GM12874 (cell line): ENCODE measurements at regions not wholly inside any gene's neighbourhood (a gene's known extent, or its start where the extent isn't known, plus 50 kb on each side); places are given as distances from the start of the nearest gene placed in this dataset.

Experiments
- TF ChIP-seq, protein P1 (sequence below): IDR thresholded peaks from 2 replicates; pipeline ENCODE4 v1.5.1; 2011; ENCODE audit warnings: low read depth, mild to moderate bottlenecking, control low read depth, low read length, moderate library complexity; ENCODE audit not compliant: insufficient read depth

DNA sequence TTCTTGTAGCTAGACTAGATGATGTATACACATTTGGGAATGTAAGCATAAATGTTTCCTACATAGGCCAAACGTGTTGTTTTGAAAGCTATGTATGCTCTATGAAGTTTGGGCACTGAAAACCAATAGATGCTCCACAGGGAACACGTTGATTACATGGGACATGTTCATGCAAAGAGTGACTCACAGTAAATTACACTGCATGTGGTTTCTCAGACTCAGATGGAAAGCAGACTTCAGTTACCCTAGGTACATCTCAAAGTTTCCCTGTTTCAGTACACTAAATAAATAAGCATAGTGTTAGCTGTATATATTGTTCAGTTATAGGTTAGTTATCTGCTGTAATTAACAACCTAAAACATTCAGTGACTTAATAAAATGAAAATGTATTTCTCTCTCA lies 301.9 kb upstream of the RUNX1 start:
- TF ChIP-seq, protein P1, sequence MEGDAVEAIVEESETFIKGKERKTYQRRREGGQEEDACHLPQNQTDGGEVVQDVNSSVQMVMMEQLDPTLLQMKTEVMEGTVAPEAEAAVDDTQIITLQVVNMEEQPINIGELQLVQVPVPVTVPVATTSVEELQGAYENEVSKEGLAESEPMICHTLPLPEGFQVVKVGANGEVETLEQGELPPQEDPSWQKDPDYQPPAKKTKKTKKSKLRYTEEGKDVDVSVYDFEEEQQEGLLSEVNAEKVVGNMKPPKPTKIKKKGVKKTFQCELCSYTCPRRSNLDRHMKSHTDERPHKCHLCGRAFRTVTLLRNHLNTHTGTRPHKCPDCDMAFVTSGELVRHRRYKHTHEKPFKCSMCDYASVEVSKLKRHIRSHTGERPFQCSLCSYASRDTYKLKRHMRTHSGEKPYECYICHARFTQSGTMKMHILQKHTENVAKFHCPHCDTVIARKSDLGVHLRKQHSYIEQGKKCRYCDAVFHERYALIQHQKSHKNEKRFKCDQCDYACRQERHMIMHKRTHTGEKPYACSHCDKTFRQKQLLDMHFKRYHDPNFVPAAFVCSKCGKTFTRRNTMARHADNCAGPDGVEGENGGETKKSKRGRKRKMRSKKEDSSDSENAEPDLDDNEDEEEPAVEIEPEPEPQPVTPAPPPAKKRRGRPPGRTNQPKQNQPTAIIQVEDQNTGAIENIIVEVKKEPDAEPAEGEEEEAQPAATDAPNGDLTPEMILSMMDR, result no peak

DNA sequence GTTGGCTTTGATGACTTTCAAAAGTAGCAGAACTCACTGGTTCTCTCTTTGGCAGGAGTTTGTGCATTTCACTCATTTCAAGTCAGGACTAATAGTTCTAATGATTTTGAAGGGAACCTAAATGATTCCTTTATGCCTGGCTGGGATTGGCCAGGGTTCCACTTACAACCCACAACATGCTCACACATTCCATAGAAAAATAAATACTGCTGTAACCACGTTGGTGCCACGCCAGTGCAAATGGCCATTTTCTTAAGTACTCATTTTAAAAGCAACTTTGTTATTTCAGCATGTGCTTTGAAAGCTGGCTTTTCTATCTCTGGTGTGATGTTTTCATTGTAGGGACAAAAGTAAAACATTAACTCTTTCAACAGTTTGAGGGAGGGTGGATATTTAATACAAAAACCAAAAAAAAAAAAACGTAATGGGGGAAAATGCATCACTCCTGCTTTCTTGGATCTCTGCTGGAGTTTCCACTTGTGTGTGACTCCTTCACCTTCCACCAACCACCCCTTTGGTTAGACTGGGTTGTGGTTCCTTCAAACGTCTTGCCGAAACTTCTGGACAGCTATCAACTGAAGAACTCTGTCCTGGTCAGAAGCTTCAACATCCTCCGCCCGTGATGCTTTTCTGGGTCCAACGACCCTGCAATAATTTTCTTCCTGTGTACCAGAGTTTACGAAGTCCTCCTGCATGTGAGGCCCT lies 300.4 kb upstream of the RUNX1 start:
- TF ChIP-seq, protein P1, result no peak

DNA sequence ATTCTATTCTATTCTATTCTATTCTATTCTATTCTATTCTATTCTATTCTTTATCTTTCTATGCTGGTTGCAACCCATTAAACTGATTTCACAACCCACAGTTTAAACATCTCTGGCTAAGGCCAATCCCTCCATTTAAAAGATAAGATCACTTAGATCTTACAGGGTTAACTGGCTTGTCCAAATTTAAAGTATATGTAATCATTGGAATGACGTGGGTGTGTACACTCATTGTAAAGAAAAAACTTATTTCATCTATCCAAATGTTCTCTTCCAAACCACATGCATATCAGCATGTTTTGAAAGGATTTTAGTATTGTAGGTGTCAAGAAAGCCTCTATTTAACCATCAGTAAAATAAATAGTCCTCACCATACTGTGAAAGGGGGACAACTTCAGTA lies 299.6 kb upstream of the RUNX1 start:
- TF ChIP-seq, protein P1, result no peak

DNA sequence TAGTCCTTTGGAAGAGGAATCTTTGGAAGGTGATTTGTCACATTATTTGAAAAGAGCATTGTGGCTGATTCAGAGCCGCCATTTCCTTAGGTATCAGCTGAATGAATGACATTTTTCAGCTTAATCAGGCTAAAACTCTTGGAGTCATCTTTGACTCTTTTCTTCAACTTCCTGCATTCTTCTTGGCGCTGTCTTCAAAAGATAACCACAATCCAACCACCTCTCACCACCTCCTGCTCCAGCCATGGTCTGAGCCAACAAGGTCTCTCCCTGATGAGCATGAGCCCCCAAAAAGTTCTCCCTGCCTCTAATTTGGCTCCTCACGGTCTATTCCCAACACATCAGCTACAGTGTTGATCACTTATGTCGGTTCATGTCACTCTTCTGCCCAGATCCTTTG lies 297.6 kb upstream of the RUNX1 start:
- TF ChIP-seq, protein P1, result no peak

DNA sequence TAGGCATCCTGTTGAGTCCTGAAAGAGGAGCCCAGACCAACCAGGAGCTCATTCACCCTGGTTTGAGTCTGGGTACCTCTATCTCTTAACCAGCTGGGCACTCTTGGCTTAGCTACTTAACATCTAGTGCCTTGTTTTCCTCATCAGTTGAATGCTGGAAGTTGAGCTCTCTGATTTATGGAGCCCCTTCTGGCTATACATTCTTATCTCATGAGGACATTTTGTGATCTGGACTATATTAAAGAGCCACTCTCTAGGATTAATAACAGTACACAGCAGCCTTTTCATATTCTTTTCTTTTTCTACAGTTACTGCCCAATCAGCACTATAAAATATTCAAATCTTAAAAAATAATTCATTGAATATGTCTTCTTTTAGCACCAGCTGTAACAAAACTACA lies 296.9 kb upstream of the RUNX1 start:
- TF ChIP-seq, protein P1, result no peak

DNA sequence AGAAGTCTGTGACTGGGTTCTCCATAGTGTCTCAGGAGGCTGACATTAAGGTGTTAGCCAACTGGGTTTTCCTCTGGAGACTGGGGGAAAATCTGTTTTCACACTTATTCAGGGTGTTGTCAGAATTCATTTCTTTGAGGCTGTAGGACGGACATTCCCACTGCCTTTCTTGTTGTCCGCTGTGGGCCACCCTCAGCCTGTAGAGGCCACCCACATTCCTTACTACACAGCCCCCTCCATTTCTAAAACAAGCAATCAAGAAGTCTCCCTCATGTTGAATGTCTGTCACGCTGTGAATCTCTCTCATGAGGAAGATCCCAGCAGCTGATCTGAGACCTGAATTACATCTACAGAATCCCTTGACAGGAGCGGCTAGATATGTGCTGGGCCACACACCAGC lies 295.5 kb upstream of the RUNX1 start:
- TF ChIP-seq, protein P1, result no peak

DNA sequence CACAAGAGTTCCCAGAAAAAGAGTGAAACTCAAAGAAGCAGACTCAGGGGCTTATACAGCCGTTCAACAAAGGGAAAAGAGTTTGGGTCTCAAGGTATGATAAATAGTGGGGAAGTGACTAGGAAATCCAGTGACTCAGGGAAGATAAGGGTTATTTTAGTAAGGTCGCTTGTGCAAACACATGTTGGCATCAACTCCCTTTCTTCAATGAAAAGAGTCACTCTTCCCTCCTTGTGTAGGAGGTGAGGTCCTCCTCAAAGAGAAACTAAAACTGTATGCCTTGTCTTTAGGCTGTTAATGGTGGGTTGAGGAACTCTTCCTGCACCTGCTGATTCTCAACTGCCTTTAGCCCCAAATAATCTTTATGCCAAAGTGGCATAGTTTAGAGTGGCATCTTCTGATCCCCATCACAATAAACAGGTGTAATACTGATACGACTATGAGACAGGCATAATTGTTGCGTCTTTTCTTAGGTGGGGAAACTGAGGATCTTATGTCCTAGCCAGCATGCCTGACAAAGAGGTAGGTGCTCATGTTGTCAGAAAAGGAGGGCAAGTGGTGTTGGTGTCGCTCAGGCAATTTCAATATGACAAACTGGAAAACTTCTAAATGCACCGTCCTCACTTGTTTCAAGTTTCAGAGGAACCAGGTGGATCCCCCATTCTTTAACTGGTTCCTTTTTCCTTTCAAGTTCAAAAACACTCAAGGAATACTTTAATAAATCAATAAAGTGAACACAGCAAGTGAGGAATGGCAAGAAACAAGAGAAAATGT lies 294.1 kb upstream of the RUNX1 start:
- TF ChIP-seq, protein P1, result no peak
